CD14-positive monocyte (primary cell): ENCODE measurements at regions not wholly inside any gene's neighbourhood (a gene's known extent, or its start where the extent isn't known, plus 50 kb on each side); places are given as distances from the start of the nearest gene placed in this dataset.
"Not testable (repeated sequence)": the region's sequence is repeated elsewhere in the genome, so short reads cannot be mapped to it uniquely, and the experiment has no call there.

ENCODE experiments used
- DNase-seq, 3 donors: peaks; one replicate each; pipeline ENCODE4 v3.0.0-alpha.2; 2011 to 2022
- H2AFZ ChIP-seq: 2 replicates; pipeline ENCODE4 v1.6.0; 2012; ENCODE audit warnings: mild to moderate bottlenecking, low read depth, low read length, inconsistent platforms; ENCODE audit not compliant: insufficient read depth, poor library complexity, severe bottlenecking
- H3K27ac ChIP-seq, 2 donors: 1 replicate in 1 of 2; 2 replicates in 1 of 2; pipeline ENCODE4 v1.5.1; 2012 to 2013; ENCODE audit warnings: low read length in 2 of 2, control low read depth in 1 of 2, inconsistent platforms in 1 of 2, low read depth in 1 of 2, mild to moderate bottlenecking in 1 of 2
- H3K27me3 ChIP-seq, 2 donors: one replicate each; pipeline versions ENCODE4 v1.6.0 to v1.6.1; 2011 to 2013; ENCODE audit warnings: low read length in 2 of 2; ENCODE audit not compliant: control insufficient read depth in 2 of 2, insufficient read depth in 2 of 2
- H3K36me3 ChIP-seq, 2 donors: replicated peaks in 1 of 2; 1 replicate in 1 of 2; 2 replicates in 1 of 2; pipeline versions ENCODE4 v1.5.1 to v1.6.1; 2012 to 2013; ENCODE audit warnings: low read length in 2 of 2, control low read depth in 1 of 2, inconsistent platforms in 1 of 2, mild to moderate bottlenecking in 1 of 2; ENCODE audit not compliant: insufficient read depth in 2 of 2, control insufficient read depth in 1 of 2
- H3K4me1 ChIP-seq, 2 donors: 1 replicate in 1 of 2; 2 replicates in 1 of 2; pipeline versions ENCODE4 v1.5.1 to v1.6.1; 2012 to 2013; ENCODE audit warnings: low read length in 2 of 2, control low read depth in 1 of 2, inconsistent platforms in 1 of 2, mild to moderate bottlenecking in 1 of 2, moderate library complexity in 1 of 2; ENCODE audit not compliant: insufficient read depth in 2 of 2, control insufficient read depth in 1 of 2
- H3K4me2 ChIP-seq: replicated peaks from 2 replicates; pipeline ENCODE3; 2012; ENCODE audit warnings: low read length, moderate library complexity, mild to moderate bottlenecking; ENCODE audit not compliant: poor library complexity, severe bottlenecking; ENCODE audit errors: extremely low read depth
- H3K4me3 ChIP-seq, 3 experiments: fragments of 200-600 bp in 1 of 3; sonication (generic) in 1 of 3; replicated peaks in 1 of 3; 1 replicate in 2 of 3; 2 replicates in 1 of 3; pipeline ENCODE4 v1.5.1; 2011 to 2013; ENCODE audit warnings: low read length in 3 of 3, mild to moderate bottlenecking in 3 of 3, control low read depth in 2 of 3, low read depth in 2 of 3, inconsistent platforms in 1 of 3, moderate library complexity in 1 of 3
- H3K79me2 ChIP-seq: 2 replicates; pipeline ENCODE4 v1.6.0; 2012; ENCODE audit warnings: mild to moderate bottlenecking, control low read depth, inconsistent platforms, low read length, moderate library complexity; ENCODE audit not compliant: insufficient read depth
- H3K9ac ChIP-seq: 2 replicates; pipeline ENCODE4 v1.6.0; 2017; ENCODE audit warnings: low read length, mild to moderate bottlenecking; ENCODE audit not compliant: insufficient read depth, poor library complexity, severe bottlenecking
- H3K9me3 ChIP-seq, 2 donors: replicated peaks in 1 of 2; 1 replicate in 1 of 2; 2 replicates in 1 of 2; pipeline versions ENCODE4 v1.5.1 to v1.6.1; 2012 to 2013; ENCODE audit warnings: low read length in 2 of 2, control low read depth in 1 of 2; ENCODE audit not compliant: control insufficient read depth in 1 of 2, insufficient read depth in 1 of 2
- H4K20me1 ChIP-seq: 2 replicates; pipeline ENCODE4 v1.6.0; 2012; ENCODE audit warnings: mild to moderate bottlenecking, low read length, control low read depth, moderate library complexity; ENCODE audit not compliant: insufficient read depth
- H3K27ac Mint-ChIP-seq, 7 donors: one replicate each; pipeline ENCODE4 v1.8.0; 2020; ENCODE audit warnings: mild to moderate bottlenecking in 7 of 7, mixed read lengths in 7 of 7, moderate library complexity in 6 of 7, inconsistent platforms in 2 of 7
- H3K27me3 Mint-ChIP-seq, 3 donors: one replicate each; pipeline ENCODE4 v1.8.0; 2021 to 2022; ENCODE audit warnings: low read depth in 3 of 3, mild to moderate bottlenecking in 3 of 3, mixed read lengths in 3 of 3, moderate library complexity in 3 of 3, inconsistent platforms in 1 of 3
- H3K36me3 Mint-ChIP-seq, 2 donors: one replicate each; pipeline ENCODE4 v1.8.0; 2020; ENCODE audit warnings: mixed read lengths in 2 of 2, inconsistent platforms in 1 of 2, mild to moderate bottlenecking in 1 of 2
- H3K4me1 Mint-ChIP-seq: one replicate; pipeline ENCODE4 v1.8.0; 2020; ENCODE audit warnings: mild to moderate bottlenecking, mixed read lengths
- H3K4me3 Mint-ChIP-seq, 2 donors: one replicate each; pipeline ENCODE4 v1.8.0; 2020; ENCODE audit warnings: mild to moderate bottlenecking in 2 of 2, mixed read lengths in 2 of 2, moderate library complexity in 1 of 2
- H3K9me3 Mint-ChIP-seq, 7 donors: one replicate each; pipeline ENCODE4 v1.8.0; 2020 to 2022; ENCODE audit warnings: mixed read lengths in 7 of 7, mild to moderate bottlenecking in 6 of 7, moderate library complexity in 6 of 7, inconsistent platforms in 2 of 7
- WGBS: methylation state at CpG from one replicate; pipeline ENCODE4 v1.1.5; 2013; ENCODE audit warnings: missing lambda C conversion rate; ENCODE audit not compliant: insufficient coverage; 5-methylcytosine and 5-hydroxymethylcytosine counted together
- intact Hi-C, 2 donors: fragments of 100-400 bp; cut with micrococcal nuclease; formaldehyde crosslinking; loops; one replicate each; pipeline versions ENCODE4 v1.15.0 to v1.15.1; 2023
- TF ChIP-seq, protein P1 (sequence below): fragments of 200-600 bp; IDR thresholded peaks from one replicate; pipeline ENCODE4 v1.8.0; 2022; ENCODE audit warnings: antibody characterized with exemption, mild to moderate bottlenecking

DNA sequence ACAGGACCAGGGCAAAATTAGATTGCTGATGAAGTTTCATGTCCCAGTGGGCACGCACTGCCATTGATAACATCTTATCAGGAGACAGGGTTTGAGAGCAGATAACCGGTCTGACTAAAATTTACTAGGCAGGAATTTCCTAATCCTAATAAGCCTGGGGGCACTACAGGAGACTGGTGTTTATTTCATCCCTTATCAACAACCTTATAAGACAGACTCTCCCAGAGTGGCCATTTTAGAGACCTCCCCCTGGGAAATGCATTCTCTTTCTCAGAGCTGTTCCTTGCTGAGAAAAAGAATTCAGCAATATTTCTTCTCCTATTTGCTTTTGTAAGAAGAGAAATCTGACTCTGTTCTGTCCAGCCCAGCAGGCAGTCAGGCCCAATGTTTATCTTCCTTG is 423.4 kb upstream of the IMPG1 start:
- Histone ChIP-seq H2AFZ (no peak overlapping the region), H3K4me2 (no peak overlapping the region), H4K20me1 (no peaks in the 10 kb centered on the region), H3K27ac (no peak overlapping the region), H3K27me3 (no peaks in the 10 kb centered on the region), H3K79me2 (no peaks in the 10 kb centered on the region), H3K9me3 (peaks cover 24 to 26% of the 10 kb centered on the region in 2 donors), H3K9ac (no peak overlapping the region), H3K36me3 (no peaks in the 10 kb centered on the region), H3K4me1 (no peaks in the 10 kb centered on the region), H3K4me3 (no peak overlapping the region)
- H3K4me1 Mint-ChIP-seq, result no peaks in the 10 kb centered on the region
- H3K9me3 Mint-ChIP-seq, result peaks cover 9 to 25% (median 14%) of the 10 kb centered on the region in 7 donors
- TF ChIP-seq, protein P1, sequence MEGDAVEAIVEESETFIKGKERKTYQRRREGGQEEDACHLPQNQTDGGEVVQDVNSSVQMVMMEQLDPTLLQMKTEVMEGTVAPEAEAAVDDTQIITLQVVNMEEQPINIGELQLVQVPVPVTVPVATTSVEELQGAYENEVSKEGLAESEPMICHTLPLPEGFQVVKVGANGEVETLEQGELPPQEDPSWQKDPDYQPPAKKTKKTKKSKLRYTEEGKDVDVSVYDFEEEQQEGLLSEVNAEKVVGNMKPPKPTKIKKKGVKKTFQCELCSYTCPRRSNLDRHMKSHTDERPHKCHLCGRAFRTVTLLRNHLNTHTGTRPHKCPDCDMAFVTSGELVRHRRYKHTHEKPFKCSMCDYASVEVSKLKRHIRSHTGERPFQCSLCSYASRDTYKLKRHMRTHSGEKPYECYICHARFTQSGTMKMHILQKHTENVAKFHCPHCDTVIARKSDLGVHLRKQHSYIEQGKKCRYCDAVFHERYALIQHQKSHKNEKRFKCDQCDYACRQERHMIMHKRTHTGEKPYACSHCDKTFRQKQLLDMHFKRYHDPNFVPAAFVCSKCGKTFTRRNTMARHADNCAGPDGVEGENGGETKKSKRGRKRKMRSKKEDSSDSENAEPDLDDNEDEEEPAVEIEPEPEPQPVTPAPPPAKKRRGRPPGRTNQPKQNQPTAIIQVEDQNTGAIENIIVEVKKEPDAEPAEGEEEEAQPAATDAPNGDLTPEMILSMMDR, result no peak
- H3K27ac Mint-ChIP-seq, result no peak overlapping the region
- H3K4me3 Mint-ChIP-seq, result no peak overlapping the region
- no peak for DNase-seq
- no CpG with 5 or more reads among the region's 2 CpGs for WGBS
- intact Hi-C loops, result no loop called here
- H3K27me3 Mint-ChIP-seq, result no peaks in the 10 kb centered on the region
- H3K36me3 Mint-ChIP-seq, result no peaks in the 10 kb centered on the region

DNA sequence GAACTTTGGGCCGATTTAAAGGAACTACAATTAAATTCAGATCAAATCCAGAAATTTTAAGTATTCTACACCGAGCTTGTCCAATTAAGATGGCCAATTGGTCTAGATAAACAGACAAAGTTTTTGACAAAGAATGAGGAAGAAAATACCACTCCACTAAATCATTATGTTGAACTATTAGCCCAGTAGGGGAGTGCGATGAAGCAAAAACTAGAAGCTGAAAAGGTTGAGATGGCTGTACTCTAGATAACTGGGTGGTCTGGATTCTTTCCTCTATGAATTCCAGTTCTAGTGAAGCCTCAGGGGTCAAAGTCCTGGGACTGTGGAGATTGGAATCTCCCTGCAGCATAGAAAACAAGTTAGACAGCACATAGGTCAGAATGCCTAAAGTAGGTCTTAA is 418.9 kb upstream of the IMPG1 start:
- H3K79me2 ChIP-seq, H3K27me3 ChIP-seq, H3K4me2 ChIP-seq, DNase-seq, H3K27ac ChIP-seq, H3K27ac Mint-ChIP-seq, H3K4me3 Mint-ChIP-seq, H3K36me3 ChIP-seq, H3K9ac ChIP-seq, H3K4me1 Mint-ChIP-seq, H3K4me1 ChIP-seq, H2AFZ ChIP-seq, H4K20me1 ChIP-seq, H3K4me3 ChIP-seq, H3K36me3 Mint-ChIP-seq, intact Hi-C loops, H3K27me3 Mint-ChIP-seq: not testable (repeated sequence)
- WGBS, result no CpG with 5 or more reads among the region's 3 CpGs
- H3K9me3 Mint-ChIP-seq, result peaks cover 11 to 40% (median 18%) of the 10 kb centered on the region in 7 donors
- H3K9me3 ChIP-seq, result peaks cover 20% of the 10 kb centered on the region in 2 donors
